NCI-H510A (cell line): ENCODE measurements at regions not wholly inside any gene's neighbourhood (a gene's known extent, or its start where the extent isn't known, plus 50 kb on each side); places are given as distances from the start of the nearest gene placed in this dataset.
"Not testable (repeated sequence)": the region's sequence is repeated elsewhere in the genome, so short reads cannot be mapped to it uniquely, and the experiment has no call there.

ENCODE experiments used
- DNase-seq: peaks from one replicate; lab custom pipeline; 2025; lab: John Stamatoyannopoulos, UW

DNA sequence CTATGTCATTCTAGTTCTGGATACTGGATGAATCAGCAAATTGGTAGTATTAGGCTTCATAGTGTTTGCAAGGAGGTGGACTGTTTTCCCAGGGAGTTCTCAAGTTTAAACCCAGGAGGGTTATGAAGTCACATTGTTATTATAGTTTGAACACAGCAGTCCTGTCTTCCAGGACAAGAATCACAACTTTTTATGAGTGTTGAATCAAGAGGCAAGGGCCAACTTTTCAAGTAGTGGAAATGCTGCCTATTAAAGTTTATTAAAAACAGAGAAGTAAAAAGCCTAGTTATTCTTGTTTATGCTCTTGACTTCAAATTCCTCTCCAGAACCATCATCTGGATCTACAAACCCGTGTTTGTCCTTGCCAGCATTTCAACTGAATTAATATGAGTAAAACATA, 86.3 kb upstream of the GOT2 start:
- DNase-seq, result no peak

DNA sequence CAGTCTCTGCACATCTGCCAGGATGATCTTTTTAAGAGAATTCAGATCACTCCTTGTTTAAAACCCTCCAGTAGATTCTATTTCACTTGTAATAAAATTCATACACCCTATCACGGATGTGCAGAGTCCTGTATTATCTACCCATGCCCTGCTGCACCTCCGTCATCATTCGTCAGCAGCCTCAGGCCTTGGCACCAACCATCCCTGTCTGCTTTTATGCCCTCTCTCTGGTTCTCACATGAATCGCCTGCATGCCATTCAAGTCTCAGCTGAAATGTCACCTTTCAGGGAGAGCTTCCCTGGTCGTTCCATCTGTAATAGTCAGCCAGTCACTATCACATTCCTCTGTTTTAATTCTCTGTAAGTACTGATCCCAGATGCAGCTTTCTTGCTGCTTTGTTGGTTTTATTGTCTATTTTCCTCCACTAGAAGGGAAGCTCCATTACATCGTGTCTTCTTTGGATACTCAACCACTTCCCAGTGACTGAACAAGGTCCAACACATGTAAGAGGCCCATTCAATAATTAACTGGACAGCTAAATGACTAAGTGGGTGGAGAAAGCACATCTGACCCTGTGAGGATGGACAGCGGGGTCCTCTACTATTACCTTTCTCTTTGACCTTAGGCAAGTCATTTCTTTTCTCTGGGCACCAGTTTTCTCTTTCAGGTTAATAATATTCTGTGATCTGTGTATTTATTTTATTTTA, 81.2 kb upstream of the GOT2 start:
- DNase-seq, result no peak

DNA sequence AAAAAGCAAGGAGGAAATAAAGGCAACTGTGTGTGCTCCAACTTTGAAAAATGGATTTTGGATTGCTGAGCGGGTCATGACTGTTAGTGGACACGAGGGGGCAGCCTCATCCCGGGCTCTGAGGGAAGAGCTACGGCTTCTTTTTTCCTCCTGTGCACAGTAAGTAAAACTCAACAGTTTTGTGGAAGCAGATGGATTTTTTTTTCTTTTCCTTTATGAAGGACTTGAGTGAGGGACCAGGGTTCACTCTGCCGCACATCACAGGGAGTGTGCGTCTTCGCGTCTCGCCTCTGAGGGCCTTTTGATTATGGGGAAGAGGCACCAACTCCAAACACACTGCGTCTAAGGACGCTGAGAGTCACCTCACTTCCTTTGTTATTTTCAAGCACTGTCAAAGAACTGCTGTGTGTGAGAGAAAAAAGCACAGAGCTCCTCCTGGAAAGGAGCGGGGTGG, 80.3 kb upstream of the GOT2 start:
- no peak for DNase-seq

DNA sequence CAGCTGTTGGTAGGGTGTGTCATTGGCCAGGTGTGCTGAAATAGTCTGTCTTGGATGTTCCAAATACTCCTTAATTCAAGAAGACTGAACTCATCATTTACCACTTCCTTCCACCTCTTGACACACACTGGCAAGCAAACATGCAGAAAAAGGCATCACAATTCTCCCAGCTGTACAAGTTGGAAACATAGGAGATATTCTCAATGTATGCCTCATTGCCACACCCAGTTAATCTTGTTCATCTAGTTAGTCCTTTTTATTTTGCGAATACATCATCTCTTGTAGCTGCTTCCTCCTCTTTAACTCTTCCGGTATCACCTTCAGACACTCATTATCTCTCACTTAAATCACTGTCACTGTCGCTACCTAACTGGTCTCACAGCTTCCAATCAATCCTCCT, 75.1 kb upstream of the GOT2 start:
- DNase-seq, result no peak

DNA sequence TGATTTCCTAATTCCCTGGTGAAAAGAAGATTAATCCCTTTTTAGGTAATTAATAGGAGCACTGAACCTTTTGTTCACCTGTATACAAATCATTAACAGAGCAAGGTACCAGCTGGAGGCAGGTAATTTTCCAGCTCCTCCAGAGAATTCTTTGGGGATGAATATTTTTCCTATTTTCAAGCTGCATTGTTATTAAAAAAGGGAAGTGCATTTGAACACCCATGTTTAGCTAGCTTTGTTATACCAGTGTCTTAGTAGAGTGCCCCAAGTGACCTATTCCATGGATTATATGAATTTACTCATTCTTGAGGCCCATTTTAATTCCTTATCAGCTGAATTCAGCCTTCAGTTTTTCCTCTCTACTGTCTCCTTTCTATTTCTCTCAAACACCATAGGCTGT, 73.2 kb upstream of the GOT2 start:
- DNase-seq, result no peak

- no peak for DNase-seq
Observed at GRCh38 chr16:58801838-58802237, 67.7 kb upstream of the GOT2 start.

DNA sequence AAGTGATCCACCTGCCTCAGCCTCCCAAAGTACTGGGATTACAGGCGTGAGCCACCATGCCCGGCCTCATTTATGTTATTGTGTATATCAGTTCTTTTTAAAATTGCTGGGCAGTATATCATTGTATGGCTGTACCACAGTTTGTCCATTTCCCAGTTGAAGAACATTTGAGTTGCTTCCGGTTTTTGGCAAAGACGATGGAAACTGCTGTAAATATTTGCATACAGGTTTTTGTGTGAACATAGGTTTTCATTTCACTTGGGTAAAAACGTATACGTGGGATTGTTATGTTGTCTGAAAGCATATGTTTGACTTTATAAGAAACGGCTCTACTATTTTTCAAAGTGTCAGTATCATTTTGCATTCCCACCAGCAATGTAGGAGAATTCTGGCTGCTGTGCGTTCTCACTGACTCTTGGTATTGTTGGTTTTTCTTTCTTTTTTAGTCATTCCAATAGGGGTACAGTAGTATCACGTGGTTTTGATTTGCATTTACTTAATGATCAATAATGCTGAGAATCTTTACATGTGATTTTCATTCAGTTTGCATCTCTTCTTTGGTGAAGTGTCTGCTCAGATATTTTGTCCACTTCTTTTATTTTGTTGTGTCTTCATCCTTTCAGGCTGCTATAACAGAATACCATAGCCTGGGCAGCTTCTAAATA, 63.2 kb upstream of the GOT2 start:
- no peak for DNase-seq

GRCh38 chr16:58793366-58793765, 59.2 kb upstream of the GOT2 start:
- DNase-seq, result no peak

GRCh38 chr16:58792188-58792587, 58.1 kb upstream of the GOT2 start:
- DNase-seq, result no peak

- DNase-seq, result not testable (repeated sequence)
Observed at GRCh38 chr16:58790816-58791557, 56.9 kb upstream of the GOT2 start.

- no peak for DNase-seq
Observed at GRCh38 chr16:58789351-58789750, 55.2 kb upstream of the GOT2 start.
